C4-2B (cell line): ENCODE measurements at regions not wholly inside any gene's neighbourhood (a gene's known extent, or its start where the extent isn't known, plus 50 kb on each side); places are given as distances from the start of the nearest gene placed in this dataset.

Experiments
- H3K27ac ChIP-seq: fragments of 450-650 bp; 2 replicates; pipeline ENCODE4 v1.5.1; 2017
- CTCF ChIP-seq: fragments of 450-650 bp; conservative IDR thresholded peaks from 2 replicates; pipeline ENCODE4 v1.5.1; 2017; ENCODE audit warnings: mild to moderate bottlenecking
- ZFX ChIP-seq: fragments of 450-650 bp; IDR thresholded peaks from 2 replicates; pipeline ENCODE4 v1.6.1; 2017

- TF ChIP-seq ZFX: no peak
- TF ChIP-seq CTCF: no peak
- H3K27ac ChIP-seq: no peak overlapping the region
Measured at GRCh38 chr2:220562375-220563140, 935.1 kb downstream of the SLC4A3 start.

GRCh38 chr2:220568296-220568695, 940.9 kb downstream of the SLC4A3 start:
- TF ChIP-seq ZFX (no peak), CTCF (no peak)
- no peak overlapping the region for H3K27ac ChIP-seq

GRCh38 chr2:220569112-220569897, 941.9 kb downstream of the SLC4A3 start:
- TF ChIP-seq CTCF (no peak), ZFX (no peak)
- H3K27ac ChIP-seq: no peak overlapping the region

- no peak overlapping the region for H3K27ac ChIP-seq
- TF ChIP-seq ZFX (no peak), CTCF (no peak)
Measured at GRCh38 chr2:220572385-220572784, 945.0 kb downstream of the SLC4A3 start.

GRCh38 chr2:220574038-220574437, 946.6 kb downstream of the SLC4A3 start:
- TF ChIP-seq ZFX (no peak), CTCF (no peak)
- no peak overlapping the region for H3K27ac ChIP-seq

- H3K27ac ChIP-seq: no peak overlapping the region
- TF ChIP-seq ZFX: no peak
Measured at GRCh38 chr2:220575963-220576362, 948.5 kb downstream of the SLC4A3 start.

GRCh38 chr2:220579452-220579851, 952.0 kb downstream of the SLC4A3 start:
- no peak for TF ChIP-seq ZFX
- no peak for TF ChIP-seq CTCF
- H3K27ac ChIP-seq: no peak overlapping the region
